Adipocyte (in vitro differentiated cells): ENCODE measurements at regions not wholly inside any gene's neighbourhood (a gene's known extent, or its start where the extent isn't known, plus 50 kb on each side); places are given as distances from the start of the nearest gene placed in this dataset.
"Not testable (repeated sequence)": the region's sequence is repeated elsewhere in the genome, so short reads cannot be mapped to it uniquely, and the experiment has no call there.

Experiments
- DNase-seq: peaks from one replicate; pipeline ENCODE4 v3.0.0-alpha.2; 2015; ENCODE audit warnings: low read depth
- H3K27me3 ChIP-seq: replicated peaks from 2 replicates; pipeline ENCODE4 v1.7.0; 2013; ENCODE audit warnings: mild to moderate bottlenecking, low read length, moderate library complexity; ENCODE audit not compliant: control insufficient read depth, insufficient read depth
- H3K36me3 ChIP-seq: 2 replicates; pipeline ENCODE4 v1.7.0; 2013; ENCODE audit warnings: low read length, mild to moderate bottlenecking, moderate library complexity; ENCODE audit not compliant: control insufficient read depth, insufficient read depth, severe bottlenecking
- H3K4me1 ChIP-seq: 2 replicates; pipeline ENCODE4 v1.7.0; 2013; ENCODE audit warnings: mild to moderate bottlenecking, low read length, moderate library complexity; ENCODE audit not compliant: control insufficient read depth, insufficient read depth
- H3K4me3 ChIP-seq: 2 replicates; pipeline ENCODE4 v1.7.0; 2013; ENCODE audit warnings: mild to moderate bottlenecking, low read length, moderate library complexity
- H3K9ac ChIP-seq: 2 replicates; pipeline ENCODE4 v1.7.0; 2013; ENCODE audit warnings: mild to moderate bottlenecking, low read length, moderate library complexity
- H3K9me3 ChIP-seq: 2 replicates; pipeline ENCODE4 v1.7.0; 2013; ENCODE audit warnings: mild to moderate bottlenecking, low read length, moderate library complexity; ENCODE audit not compliant: control insufficient read depth

DNA sequence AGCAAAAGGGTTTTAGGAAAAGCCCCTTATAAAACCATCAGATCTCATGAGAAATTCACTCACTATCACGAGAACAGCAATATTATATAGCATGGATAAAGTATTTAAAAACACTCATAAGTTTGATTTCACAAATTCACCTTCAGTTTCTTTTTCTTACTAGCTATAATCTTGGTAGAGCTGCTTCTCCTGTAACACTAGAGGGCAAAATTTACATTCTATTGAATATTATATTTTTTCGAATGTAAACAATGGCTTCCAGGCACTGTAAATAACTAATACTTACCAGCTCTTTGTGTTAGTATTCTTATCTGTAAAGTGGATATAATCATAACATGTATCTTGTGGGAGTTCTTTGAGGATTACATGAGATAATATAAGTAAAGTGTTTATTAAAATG lies 259.6 kb downstream of the CCER1 start:
- peak; percentile 52 for DNase-seq
- Histone ChIP-seq H3K9me3 (no peaks in the 10 kb centered on the region), H3K9ac (no peak overlapping the region), H3K36me3 (no peaks in the 10 kb centered on the region), H3K4me1 (peaks cover 2% of the 10 kb centered on the region), H3K27me3 (no peaks in the 10 kb centered on the region), H3K4me3 (no peak overlapping the region)

DNA sequence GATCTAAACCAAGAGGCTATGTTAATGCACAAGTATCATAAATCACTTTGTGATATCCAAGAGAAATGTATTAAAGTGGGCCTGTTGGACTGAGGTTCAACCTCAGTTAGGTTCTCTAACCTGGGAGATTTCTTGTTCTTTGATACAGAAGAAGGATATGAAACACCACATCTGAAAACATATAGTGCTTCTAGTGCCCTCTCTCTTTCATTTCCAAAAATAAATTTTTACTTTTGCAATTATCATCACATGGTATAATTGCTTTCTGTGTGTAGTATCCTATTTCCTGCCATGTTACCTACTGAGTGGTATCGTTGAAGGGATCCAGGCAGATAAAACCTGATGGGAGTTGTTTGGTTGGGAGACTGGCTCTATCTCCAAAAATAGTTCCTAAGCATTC lies 264.9 kb downstream of the CCER1 start:
- no peak for DNase-seq
- H3K9ac ChIP-seq = no peak overlapping the region
- no peak overlapping the region for H3K4me3 ChIP-seq
- no peaks in the 10 kb centered on the region for H3K9me3 ChIP-seq
- H3K36me3 ChIP-seq = no peaks in the 10 kb centered on the region
- H3K4me1 ChIP-seq = no peaks in the 10 kb centered on the region
- no peaks in the 10 kb centered on the region for H3K27me3 ChIP-seq

DNA sequence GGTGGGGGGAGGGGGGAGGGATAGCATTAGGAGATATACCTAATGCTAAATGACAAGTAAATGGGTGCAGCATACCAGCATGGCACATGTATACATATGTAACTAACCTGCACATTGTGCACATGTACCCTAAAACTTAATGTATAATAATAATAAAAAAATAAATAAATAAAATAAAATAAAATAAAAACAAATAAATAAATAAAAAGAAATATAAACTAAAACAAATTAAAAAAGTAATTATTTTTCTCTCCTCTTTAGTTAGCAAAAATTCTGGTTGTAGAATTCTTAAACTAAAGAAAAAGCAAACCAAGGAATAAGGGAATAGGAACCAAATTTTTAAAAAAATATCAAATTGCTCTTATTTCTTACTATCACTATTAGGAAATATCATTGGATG lies 267.3 kb downstream of the CCER1 start:
- not testable (repeated sequence) for H3K9me3 ChIP-seq, H3K4me3 ChIP-seq

DNA sequence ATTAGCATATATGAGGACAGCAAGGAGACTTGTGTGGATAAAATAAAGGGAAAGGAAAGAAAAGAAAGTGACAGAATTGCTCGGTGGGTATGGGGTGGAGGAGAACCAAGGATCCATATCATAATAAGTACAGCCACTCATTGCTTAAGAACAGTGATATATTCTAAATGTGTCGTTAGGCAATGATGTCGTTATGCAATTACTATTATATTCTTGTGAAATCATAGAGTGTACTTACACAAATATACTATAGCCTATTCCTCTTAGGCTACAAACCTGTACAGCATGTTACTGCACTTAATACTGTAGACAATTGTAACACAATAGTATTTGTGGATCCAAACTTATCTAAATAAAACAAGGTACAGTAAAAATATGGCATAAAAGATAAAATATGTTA lies 271.1 kb downstream of the CCER1 start:
- H3K9ac ChIP-seq = no peak overlapping the region
- H3K4me1 ChIP-seq = no peaks in the 10 kb centered on the region
- H3K27me3 ChIP-seq = no peaks in the 10 kb centered on the region
- no peak overlapping the region for H3K4me3 ChIP-seq
- H3K36me3 ChIP-seq = no peaks in the 10 kb centered on the region
- DNase-seq = no peak
- H3K9me3 ChIP-seq = no peaks in the 10 kb centered on the region

More for the DNA sequence above, 267.3 kb downstream of the CCER1 start:
- DNase-seq, H3K9ac ChIP-seq, H3K4me1 ChIP-seq, H3K36me3 ChIP-seq, H3K27me3 ChIP-seq: not testable (repeated sequence)

DNA sequence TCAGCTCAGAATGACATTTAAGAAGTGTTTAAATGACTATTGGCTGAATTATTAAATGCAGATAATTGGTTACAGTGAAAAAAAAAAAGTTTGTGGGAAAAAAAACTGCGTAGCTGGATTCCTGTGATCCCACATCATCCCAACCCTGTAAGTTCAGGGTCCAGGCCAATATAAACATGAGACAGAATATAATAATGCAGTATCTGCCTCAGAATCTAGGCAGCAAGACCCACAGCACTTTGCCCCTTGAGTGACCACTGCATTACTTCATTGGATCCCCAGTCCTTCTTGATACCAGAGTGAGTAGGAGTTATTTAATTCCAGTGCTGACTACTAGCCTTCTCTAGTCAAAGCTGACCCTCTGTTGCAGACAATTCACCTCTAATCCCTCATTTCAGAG lies 272.6 kb downstream of the CCER1 start:
- Histone ChIP-seq H3K9ac (no peak overlapping the region), H3K4me3 (no peak overlapping the region), H3K27me3 (no peaks in the 10 kb centered on the region), H3K4me1 (no peaks in the 10 kb centered on the region), H3K36me3 (no peaks in the 10 kb centered on the region), H3K9me3 (no peaks in the 10 kb centered on the region)
- peak; percentile 45 for DNase-seq

DNA sequence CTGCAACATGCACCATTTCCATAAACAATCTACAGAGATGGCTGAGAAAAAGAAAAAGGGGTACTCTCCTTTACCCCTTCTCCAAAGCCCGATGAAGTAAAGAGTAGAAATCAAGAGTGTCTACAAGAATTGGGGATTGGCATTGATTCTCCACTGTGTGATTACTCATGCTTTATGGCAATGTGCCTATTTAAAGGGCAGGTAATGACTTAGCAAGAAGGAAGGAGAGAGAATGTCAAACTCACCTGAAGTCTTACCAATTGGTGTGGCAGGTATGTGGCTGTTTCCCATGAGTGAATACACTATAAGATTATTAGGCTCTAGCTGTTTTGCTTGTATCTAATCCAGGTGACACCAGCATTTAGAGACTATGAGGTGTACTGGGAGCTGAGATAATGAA lies 275.3 kb downstream of the CCER1 start:
- no peaks in the 10 kb centered on the region for H3K9me3 ChIP-seq
- no peaks in the 10 kb centered on the region for H3K4me1 ChIP-seq
- no peak for DNase-seq
- no peaks in the 10 kb centered on the region for H3K36me3 ChIP-seq
- H3K4me3 ChIP-seq = no peak overlapping the region
- no peaks in the 10 kb centered on the region for H3K27me3 ChIP-seq
- H3K9ac ChIP-seq = no peak overlapping the region

DNA sequence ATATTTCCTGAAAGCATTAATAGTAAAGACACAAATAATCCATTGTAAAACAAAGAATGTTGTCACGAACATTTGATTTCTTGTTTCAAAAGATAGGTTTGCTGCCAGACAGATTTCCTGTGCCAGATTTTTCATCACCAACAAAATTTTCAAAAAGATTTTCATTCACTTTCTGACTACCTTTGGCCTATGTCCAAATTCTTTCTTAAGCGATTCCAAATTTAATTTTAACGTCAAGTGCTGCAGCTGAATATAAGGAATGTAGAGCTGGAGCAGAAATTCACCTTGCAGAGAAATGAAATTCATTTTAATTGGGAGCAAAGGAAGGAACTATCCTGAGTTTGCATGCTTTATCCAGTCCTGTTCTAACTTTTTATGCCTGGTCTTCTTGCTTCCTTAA lies 277.4 kb downstream of the CCER1 start:
- Histone ChIP-seq H3K9ac (no peak overlapping the region), H3K9me3 (no peaks in the 10 kb centered on the region), H3K4me1 (no peaks in the 10 kb centered on the region), H3K36me3 (no peaks in the 10 kb centered on the region), H3K27me3 (no peaks in the 10 kb centered on the region), H3K4me3 (no peak overlapping the region)
- no peak for DNase-seq

DNA sequence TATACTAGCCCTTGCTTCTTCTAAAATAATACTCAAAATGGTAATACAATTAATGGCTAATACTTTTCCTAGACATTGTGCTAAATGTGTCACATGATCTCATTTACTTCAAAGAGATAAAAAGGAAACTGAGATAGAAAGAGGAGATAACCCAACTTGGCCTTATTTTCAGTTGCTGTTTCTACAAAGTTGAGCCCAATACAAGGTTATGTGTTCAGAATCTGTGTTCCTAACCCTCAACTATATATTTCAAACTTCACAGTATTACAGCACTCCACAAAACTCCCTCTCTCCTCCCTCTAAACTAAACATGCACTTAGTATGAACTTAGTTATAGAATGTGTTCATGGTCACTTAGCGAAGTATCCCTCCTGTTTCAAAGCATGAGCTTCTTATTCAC lies 277.9 kb downstream of the CCER1 start:
- no peak overlapping the region for H3K9ac ChIP-seq
- no peak for DNase-seq
- no peaks in the 10 kb centered on the region for H3K4me1 ChIP-seq

DNA sequence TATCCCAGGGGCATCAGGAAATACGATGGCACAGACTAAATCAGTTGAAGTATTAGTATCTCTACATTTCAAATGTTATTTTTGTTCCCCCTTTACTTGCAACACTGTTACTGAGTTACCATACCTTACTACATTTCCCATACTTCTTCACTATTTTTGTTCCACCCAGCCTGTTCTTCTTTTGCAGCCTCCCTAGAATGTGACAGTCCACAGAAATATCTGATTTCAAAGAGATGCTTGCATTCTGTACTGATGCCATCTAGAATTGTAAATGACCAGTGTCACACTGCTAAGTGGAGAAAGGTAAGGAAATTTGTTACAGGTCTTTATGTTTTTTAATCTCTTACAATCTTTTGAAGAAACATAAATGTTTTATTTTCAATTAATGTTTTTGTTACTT lies 279.9 kb downstream of the CCER1 start:
- Histone ChIP-seq H3K4me1 (no peaks in the 10 kb centered on the region), H3K4me3 (no peak overlapping the region), H3K27me3 (no peaks in the 10 kb centered on the region), H3K36me3 (no peaks in the 10 kb centered on the region), H3K9me3 (no peaks in the 10 kb centered on the region), H3K9ac (no peak overlapping the region)
- no peak for DNase-seq

More for the DNA sequence above, 277.9 kb downstream of the CCER1 start:
- no peaks in the 10 kb centered on the region for H3K36me3 ChIP-seq
- H3K4me3 ChIP-seq = no peak overlapping the region
- no peaks in the 10 kb centered on the region for H3K27me3 ChIP-seq
- H3K9me3 ChIP-seq = no peaks in the 10 kb centered on the region

DNA sequence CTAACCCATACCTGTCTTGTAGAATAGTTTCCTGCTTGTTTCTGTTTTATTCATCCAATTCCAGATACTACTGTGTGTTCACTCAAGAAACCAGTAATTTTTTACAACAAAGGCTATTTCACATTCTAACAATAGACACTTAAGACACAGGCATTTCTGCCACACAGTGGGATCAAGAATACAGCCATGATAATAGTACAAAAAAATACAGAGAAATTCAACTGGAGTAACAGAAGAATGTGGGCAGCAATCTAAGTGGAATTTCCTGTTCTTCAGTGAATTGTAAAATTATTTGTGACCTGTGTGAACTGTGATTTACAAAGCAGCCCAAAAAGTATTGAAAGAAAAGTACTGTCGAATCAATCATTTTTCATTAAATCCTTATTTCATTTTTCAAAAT lies 282.9 kb downstream of the CCER1 start:
- Histone ChIP-seq H3K27me3 (no peaks in the 10 kb centered on the region), H3K4me1 (no peaks in the 10 kb centered on the region), H3K9ac (no peak overlapping the region), H3K36me3 (no peaks in the 10 kb centered on the region), H3K9me3 (no peaks in the 10 kb centered on the region), H3K4me3 (no peak overlapping the region)
- DNase-seq = peak; percentile 22

DNA sequence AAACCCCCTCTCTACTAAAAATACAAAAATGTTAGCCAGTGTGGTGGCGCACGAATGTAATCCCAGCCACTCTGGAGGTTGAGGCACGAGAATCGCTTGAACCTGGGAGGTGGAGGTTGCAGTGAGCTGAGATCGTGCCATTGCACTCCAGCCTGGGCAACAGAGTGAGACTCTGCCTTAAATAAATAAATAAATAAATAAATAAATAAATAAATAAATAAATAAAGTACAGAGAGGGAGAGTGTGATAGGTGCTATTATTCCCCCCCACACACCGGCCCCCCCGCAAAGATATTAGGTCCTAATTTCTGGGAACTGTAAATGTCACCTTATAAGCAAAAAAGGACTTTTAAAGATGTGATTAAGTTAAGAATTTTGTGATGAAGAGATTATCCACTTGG lies 291.0 kb downstream of the CCER1 start:
- H3K4me3 ChIP-seq, H3K27me3 ChIP-seq, H3K36me3 ChIP-seq, H3K9me3 ChIP-seq, DNase-seq, H3K9ac ChIP-seq, H3K4me1 ChIP-seq: not testable (repeated sequence)

DNA sequence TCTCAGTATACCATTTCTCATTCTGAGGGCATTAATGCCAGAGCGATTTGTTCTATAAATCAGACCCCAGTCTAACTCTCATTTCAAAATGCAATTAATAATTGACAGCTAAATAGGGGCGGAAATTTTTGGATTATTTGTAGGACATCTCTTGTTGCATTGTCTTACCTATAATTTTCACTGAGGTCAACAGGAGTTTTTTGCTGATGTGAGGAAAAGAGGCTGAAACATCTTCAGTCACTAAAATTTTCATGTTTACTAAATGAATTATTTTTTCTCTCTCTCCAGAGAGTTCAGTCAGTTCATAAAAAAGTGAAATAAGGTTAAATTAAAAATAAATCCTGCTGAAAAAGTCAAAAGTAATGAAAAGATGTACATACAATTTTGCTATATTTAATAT lies 295.9 kb downstream of the CCER1 start:
- no peak for DNase-seq
- Histone ChIP-seq H3K27me3 (no peaks in the 10 kb centered on the region), H3K4me1 (no peaks in the 10 kb centered on the region), H3K36me3 (no peaks in the 10 kb centered on the region), H3K4me3 (no peak overlapping the region), H3K9ac (no peak overlapping the region), H3K9me3 (no peaks in the 10 kb centered on the region)
